ENCODE measurements at regions not wholly inside any gene's neighbourhood (a gene's known extent, or its start where the extent isn't known, plus 50 kb on each side); places are given as distances from the start of the nearest gene placed in this dataset.

GRCh38 chr9:108191065-108191464, 664.7 kb downstream of the ACTL7B start (continued):
- no peak for TF ChIP-seq ZNF280C (tag by site-specific recombination; IDR thresholded peaks at IDR 0.05)
- TF ChIP-seq ZNF660 (tag by site-specific recombination; IDR thresholded peaks at IDR 0.05) = no peak
- no peak for TF ChIP-seq REPIN1 (tag by site-specific recombination; IDR thresholded peaks at IDR 0.05; ENCODE audit: low read depth)
- TF ChIP-seq ZBTB17 (tag by site-specific recombination; IDR thresholded peaks at IDR 0.05) = no peak
- TF ChIP-seq ZNF138 (tag by site-specific recombination; IDR thresholded peaks at IDR 0.05; ENCODE audit: borderline replicate concordance) = no peak
- no peak for TF ChIP-seq ZFP3 (tag by site-specific recombination; IDR thresholded peaks at IDR 0.05; ENCODE audit: low read depth)
- no peak for TF ChIP-seq ZNF701 (tag by site-specific recombination; IDR thresholded peaks at IDR 0.05)
- no peak for TF ChIP-seq ZNF658 (tag by site-specific recombination; IDR thresholded peaks at IDR 0.05)
- no peak for TF ChIP-seq ZSCAN5A (tag by site-specific recombination; IDR thresholded peaks at IDR 0.05)

GRCh38 chr9:108188976-108189375, 666.8 kb downstream of the ACTL7B start:
- Histone ChIP-seq H3K27ac (ENCODE audit: extremely low read depth, low read depth, low read length) (no peak overlapping the region), H3K4me1 (ENCODE audit: control insufficient read depth, insufficient read depth, low read length) (no peaks in the 10 kb centered on the region), H3K9me3 (ENCODE audit: control insufficient read depth, insufficient read depth, low read depth, low read length) (no peaks in the 10 kb centered on the region), H3K36me3 (ENCODE audit: control insufficient read depth in 2 of 2, insufficient read depth in 1 of 2, low read length in 2 of 2) (no peaks in the 10 kb centered on the region), H3K4me3 (ENCODE audit: low read depth, low read length) (no peak overlapping the region)
- ChIA-PET CTCF (no interaction called here), POLR2A (no interaction called here)
- TF ChIP-seq ZNF76 (tag by site-specific recombination; IDR thresholded peaks at IDR 0.05; ENCODE audit: borderline replicate concordance, low read depth) = no peak

- Histone ChIP-seq H3K9me3 (ENCODE audit: control insufficient read depth, insufficient read depth, low read depth, low read length) (no peaks in the 10 kb centered on the region), H3K36me3 (ENCODE audit: control insufficient read depth in 2 of 2, insufficient read depth in 1 of 2, low read length in 2 of 2) (no peaks in the 10 kb centered on the region), H3K27ac (ENCODE audit: extremely low read depth, low read depth, low read length) (no peak overlapping the region), H3K4me3 (ENCODE audit: low read depth, low read length) (no peak overlapping the region), H3K4me1 (ENCODE audit: control insufficient read depth, insufficient read depth, low read length) (no peaks in the 10 kb centered on the region)
- ChIA-PET POLR2A (no interaction called here), CTCF (no interaction called here)
- no peak for TF ChIP-seq ZFP69B (tag by site-specific recombination; IDR thresholded peaks at IDR 0.05)
- TF ChIP-seq PRDM2 (tag by site-specific recombination; IDR thresholded peaks at IDR 0.05; ENCODE audit: borderline replicate concordance) = no peak
- TF ChIP-seq ZNF423 (tag by site-specific recombination; IDR thresholded peaks at IDR 0.05) = no peak
- no peak for TF ChIP-seq ELK4 (IDR thresholded peaks at IDR 0.05; ENCODE audit: borderline replicate concordance, low read depth, low read length)
- TF ChIP-seq ZNF26 (tag by site-specific recombination; IDR thresholded peaks at IDR 0.05) = no peak
- TF ChIP-seq SALL2 (tag by site-specific recombination; IDR thresholded peaks at IDR 0.05; ENCODE audit: borderline replicate concordance) = no peak
- TF ChIP-seq ZNF366 (tag by site-specific recombination; conservative IDR thresholded peaks at IDR 0.05) = no peak
- no peak for TF ChIP-seq ZNF488 (tag by site-specific recombination; IDR thresholded peaks at IDR 0.05)
- TF ChIP-seq ZNF391 (tag by site-specific recombination; IDR thresholded peaks at IDR 0.05; ENCODE audit: borderline replicate concordance, low read depth) = no peak
- TF ChIP-seq ZNF654 (tag by site-specific recombination; IDR thresholded peaks at IDR 0.05; ENCODE audit: low read depth) = no peak
Measured at GRCh38 chr9:108188482-108188881, 667.3 kb downstream of the ACTL7B start.
